Spleen (tissue), 11 donors: ENCODE measurements at regions not wholly inside any gene's neighbourhood (a gene's known extent, or its start where the extent isn't known, plus 50 kb on each side); places are given as distances from the start of the nearest gene placed in this dataset.

ENCODE experiments used
- DNase-seq: peaks from one replicate; pipeline ENCODE4 v3.0.0-alpha.2; 2020
- H3K27ac ChIP-seq, 8 donors: fragments of 200-600 bp; sonication (generic) in 7 of 8; 1 replicate in 4 of 8; 2 replicates in 4 of 8; pipeline versions ENCODE4 v1.5.0 to v1.8.0; 2016 to 2021; ENCODE audit warnings: inconsistent platforms in 4 of 8, mild to moderate bottlenecking in 4 of 8, moderate library complexity in 1 of 8
- H3K27me3 ChIP-seq, 7 donors: fragments of 200-600 bp; sonication (generic) in 6 of 7; replicated peaks in 1 of 7; 1 replicate in 4 of 7; 2 replicates in 3 of 7; pipeline versions ENCODE4 v1.5.0 to v1.8.0; 2016 to 2021; ENCODE audit warnings: inconsistent platforms in 3 of 7, mild to moderate bottlenecking in 1 of 7
- H3K36me3 ChIP-seq, 6 donors: fragments of 200-600 bp; sonication (generic) in 5 of 6; 1 replicate in 4 of 6; 2 replicates in 2 of 6; pipeline versions ENCODE4 v1.5.0 to v1.8.0; 2016 to 2021; ENCODE audit warnings: inconsistent platforms in 2 of 6
- H3K4me1 ChIP-seq, 6 donors: fragments of 200-600 bp; sonication (generic) in 5 of 6; 1 replicate in 3 of 6; 2 replicates in 3 of 6; pipeline versions ENCODE4 v1.5.0 to v1.8.0; 2016 to 2021; ENCODE audit warnings: inconsistent platforms in 3 of 6
- H3K4me3 ChIP-seq, 8 donors: fragments of 200-600 bp; sonication (generic) in 7 of 8; 1 replicate in 4 of 8; 2 replicates in 4 of 8; pipeline versions ENCODE4 v1.5.0 to v1.8.0; 2016 to 2021; ENCODE audit warnings: inconsistent platforms in 4 of 8, mild to moderate bottlenecking in 4 of 8, moderate library complexity in 2 of 8
- H3K9me3 ChIP-seq, 8 donors: fragments of 200-600 bp; sonication (generic) in 7 of 8; 1 replicate in 4 of 8; 2 replicates in 4 of 8; pipeline versions ENCODE4 v1.5.0 to v1.8.0; 2016 to 2021; ENCODE audit warnings: inconsistent platforms in 4 of 8
- CTCF ChIP-seq, 11 experiments: fragments of 200-600 bp in 7 of 11; fragments of 450-650 bp in 4 of 11; sonication (generic) in 4 of 11; IDR thresholded peaks in 8 of 11; conservative IDR thresholded peaks in 3 of 11; 1 replicate in 7 of 11; 2 replicates in 4 of 11; pipeline versions ENCODE4 v1.4.0 to v1.8.0; 2016 to 2021; ENCODE audit warnings: antibody characterized with exemption in 11 of 11, inconsistent platforms in 4 of 11, mild to moderate bottlenecking in 1 of 11
- POLR2A ChIP-seq, 3 donors: fragments of 450-650 bp; IDR thresholded peaks; one replicate each; pipeline ENCODE4 v1.5.1; 2017; ENCODE audit warnings: antibody characterized with exemption in 3 of 3, mild to moderate bottlenecking in 1 of 3
- POLR2AphosphoS5 ChIP-seq, 3 donors: sonication (generic); formaldehyde crosslinking; IDR thresholded peaks; one replicate each; pipeline ENCODE4 v1.5.1; 2017; ENCODE audit warnings: antibody characterized with exemption in 3 of 3
- WGBS, 5 donors: extraction: QIAGEN DNeasy Blood & Tissue Kit in 3 of 5; methylation state at CpG; one replicate each; pipeline versions ENCODE4 v1.1.5 to v1.1.7; 2013 to 2018; 5-methylcytosine and 5-hydroxymethylcytosine counted together
- intact Hi-C: fragments of 100-400 bp; cut with DNase I; formaldehyde crosslinking; loops from one replicate; pipeline ENCODE4 v1.15.0; 2023; ENCODE audit warnings: low total_unique reads
- donor health status: healthy with polysubstance abuse.
- donor health status: DM: no; HTN: no; CAD: no; lungs with moderate emphysema.
- donor health status: DM: no; HTN: no; CAD: no.
- donor health status: Bipolar disorder and iron deficiency.
- donor health status: healthy.
- donor health status: DM: no; HTN: no; CAD: no.
- donor health status: DM: yes; HTN: yes; CAD: no.

GRCh38 chr17:77879226-77879895 is 79.1 kb upstream of the TNRC6C start:
- no peaks in the 10 kb centered on the region for H3K36me3 ChIP-seq
- no peak for DNase-seq
- 93 to 97% (median 95%) methylated on average over 12 to 13 of the region's 13 CpGs for WGBS, 5 donors
- intact Hi-C loops = no loop called here
- H3K27me3 ChIP-seq = peaks cover 0 to 3% (median 0%) of the 10 kb centered on the region in 7 donors
- H3K4me3 ChIP-seq = no peak overlapping the region
- TF ChIP-seq POLR2AphosphoS5 (IDR thresholded peaks at IDR 0.05) = no peak
- TF ChIP-seq CTCF (IDR thresholded peaks at IDR 0.05 in 8 of 11, conservative IDR thresholded peaks at IDR 0.05 in 3 of 11) = no peak
- no peak for TF ChIP-seq POLR2A (IDR thresholded peaks at IDR 0.05)
- H3K9me3 ChIP-seq = peaks cover 0 to 18% (median 11%) of the 10 kb centered on the region in 8 donors
- peaks cover 32 to 100% (median 64%) of the 10 kb centered on the region in 6 donors for H3K4me1 ChIP-seq
- H3K27ac ChIP-seq = no peak overlapping the region

GRCh38 chr17:77879896-77880280 is 78.6 kb upstream of the TNRC6C start:
- Histone ChIP-seq H3K36me3 (no peaks in the 10 kb centered on the region), H3K4me1 (peaks cover 32 to 100% (median 63%) of the 10 kb centered on the region in 6 donors)
- intact Hi-C loops = no loop called here

GRCh38 chr17:77880711-77881450 is 77.6 kb upstream of the TNRC6C start:
- peaks cover 32 to 92% (median 57%) of the 10 kb centered on the region in 6 donors for H3K4me1 ChIP-seq
- DNase-seq = peak; percentile 80
- intact Hi-C loops = no loop called here
- H3K27ac ChIP-seq = peak overlapping the region; percentile 63 to 93 (median 84)
- H3K4me3 ChIP-seq = peak overlapping the region in 3 of 8 donors; percentile 6 to 60 (median 19)
- 56 to 73% (median 65%) methylated on average over 5 to 11 of the region's 11 CpGs for WGBS, 5 donors
- H3K36me3 ChIP-seq = no peaks in the 10 kb centered on the region
- peaks cover 0 to 3% (median 0%) of the 10 kb centered on the region in 7 donors for H3K27me3 ChIP-seq
- peaks cover 0 to 10% (median 8%) of the 10 kb centered on the region in 8 donors for H3K9me3 ChIP-seq
- no peak for TF ChIP-seq CTCF (IDR thresholded peaks at IDR 0.05 in 8 of 11, conservative IDR thresholded peaks at IDR 0.05 in 3 of 11)
- no peak for TF ChIP-seq POLR2AphosphoS5 (IDR thresholded peaks at IDR 0.05)
- no peak for TF ChIP-seq POLR2A (IDR thresholded peaks at IDR 0.05)

More at GRCh38 chr17:77879896-77880280, 78.6 kb upstream of the TNRC6C start:
- no peak for DNase-seq
- 89 to 95% (median 91%) methylated on average over 9 of the region's 9 CpGs for WGBS, 5 donors
- TF ChIP-seq POLR2AphosphoS5 (IDR thresholded peaks at IDR 0.05) (no peak), POLR2A (IDR thresholded peaks at IDR 0.05) (no peak), CTCF (IDR thresholded peaks at IDR 0.05 in 8 of 11, conservative IDR thresholded peaks at IDR 0.05 in 3 of 11) (no peak)
- Histone ChIP-seq H3K27me3 (peaks cover 0 to 3% (median 0%) of the 10 kb centered on the region in 7 donors), H3K27ac (peak overlapping the region in 1 of 8 donors; percentile 11), H3K9me3 (peaks cover 0 to 18% (median 11%) of the 10 kb centered on the region in 8 donors), H3K4me3 (no peak overlapping the region)

- Histone ChIP-seq H3K27ac (peak overlapping the region; percentile 63 to 93 (median 84)), H3K27me3 (peaks cover 0 to 5% (median 0%) of the 10 kb centered on the region in 7 donors), H3K4me1 (peaks cover 34 to 92% (median 60%) of the 10 kb centered on the region in 6 donors), H3K4me3 (peak overlapping the region in 6 of 8 donors; percentile 2 to 60 (median 20)), H3K36me3 (no peaks in the 10 kb centered on the region), H3K9me3 (peaks cover 0 to 4% (median 2%) of the 10 kb centered on the region in 8 donors)
- peak; percentile 88 to 92 (median 88) for TF ChIP-seq POLR2AphosphoS5 (IDR thresholded peaks at IDR 0.05)
- TF ChIP-seq CTCF (IDR thresholded peaks at IDR 0.05 in 8 of 11, conservative IDR thresholded peaks at IDR 0.05 in 3 of 11) = no peak
- TF ChIP-seq POLR2A (IDR thresholded peaks at IDR 0.05) = no peak
- peak; percentile 98 for DNase-seq
- intact Hi-C loops = no loop called here
- 1 to 4% (median 2%) methylated on average over 5 to 10 of the region's 10 CpGs for WGBS, 5 donors
Observed at GRCh38 chr17:77881545-77881944, 77.0 kb upstream of the TNRC6C start.
